ENCODE measurements at regions not wholly inside any gene's neighbourhood (a gene's known extent, or its start where the extent isn't known, plus 50 kb on each side); places are given as distances from the start of the nearest gene placed in this dataset.

DNA sequence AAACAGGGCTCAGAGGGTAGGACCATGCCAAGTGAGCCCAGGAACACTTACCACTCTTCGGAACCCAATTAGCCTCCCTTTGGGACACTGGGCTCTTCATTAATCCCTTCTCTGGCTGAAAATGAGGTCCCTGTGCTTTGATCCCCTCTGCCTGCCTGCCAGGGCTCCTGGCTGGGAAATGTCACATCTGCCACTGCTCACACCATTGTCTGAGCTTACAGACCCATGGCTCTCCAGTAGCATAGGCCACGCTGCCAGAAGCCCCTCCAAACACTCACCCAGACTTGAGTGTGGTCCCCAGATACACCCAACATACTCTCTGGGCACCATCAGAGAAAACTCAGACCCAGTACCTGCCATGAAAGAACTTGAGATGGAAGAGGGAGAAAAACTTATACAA, 287.3 kb downstream of the XXYLT1 start:
- H3K27me3 Mint-ChIP-seq (ENCODE audit: unreplicated experiment) = peaks cover 5% of the 10 kb centered on the region
- TF ChIP-seq, protein P1, sequence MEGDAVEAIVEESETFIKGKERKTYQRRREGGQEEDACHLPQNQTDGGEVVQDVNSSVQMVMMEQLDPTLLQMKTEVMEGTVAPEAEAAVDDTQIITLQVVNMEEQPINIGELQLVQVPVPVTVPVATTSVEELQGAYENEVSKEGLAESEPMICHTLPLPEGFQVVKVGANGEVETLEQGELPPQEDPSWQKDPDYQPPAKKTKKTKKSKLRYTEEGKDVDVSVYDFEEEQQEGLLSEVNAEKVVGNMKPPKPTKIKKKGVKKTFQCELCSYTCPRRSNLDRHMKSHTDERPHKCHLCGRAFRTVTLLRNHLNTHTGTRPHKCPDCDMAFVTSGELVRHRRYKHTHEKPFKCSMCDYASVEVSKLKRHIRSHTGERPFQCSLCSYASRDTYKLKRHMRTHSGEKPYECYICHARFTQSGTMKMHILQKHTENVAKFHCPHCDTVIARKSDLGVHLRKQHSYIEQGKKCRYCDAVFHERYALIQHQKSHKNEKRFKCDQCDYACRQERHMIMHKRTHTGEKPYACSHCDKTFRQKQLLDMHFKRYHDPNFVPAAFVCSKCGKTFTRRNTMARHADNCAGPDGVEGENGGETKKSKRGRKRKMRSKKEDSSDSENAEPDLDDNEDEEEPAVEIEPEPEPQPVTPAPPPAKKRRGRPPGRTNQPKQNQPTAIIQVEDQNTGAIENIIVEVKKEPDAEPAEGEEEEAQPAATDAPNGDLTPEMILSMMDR (IDR thresholded peaks at IDR 0.05; ENCODE audit: unreplicated experiment) = no peak
- DNase-seq (ENCODE audit: low spot score) = no peak

DNA sequence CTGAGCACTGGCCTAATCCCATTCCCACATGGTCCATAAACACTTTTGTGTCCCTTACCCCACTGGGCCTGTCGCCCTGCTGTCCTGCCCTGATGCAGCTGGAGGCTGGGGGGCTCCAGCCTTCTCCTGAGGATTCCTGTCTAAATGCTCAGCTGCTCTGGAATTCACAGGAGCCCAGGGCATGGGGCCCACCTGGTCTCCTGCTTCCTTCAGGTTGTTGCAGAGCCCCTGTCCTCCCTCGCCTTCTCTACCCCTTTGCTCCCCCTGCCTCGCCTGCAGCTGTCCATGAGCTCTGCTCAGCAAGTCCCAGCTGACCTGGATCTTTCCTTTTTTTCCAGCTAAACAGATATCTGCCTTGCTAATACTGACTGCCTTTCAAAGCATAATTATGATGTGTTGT, 286.9 kb downstream of the XXYLT1 start:
- H3K4me3 Mint-ChIP-seq (ENCODE audit: unreplicated experiment) = no peak overlapping the region
- H3K9me3 Mint-ChIP-seq (ENCODE audit: unreplicated experiment) = peaks cover 5% of the 10 kb centered on the region
- H3K27me3 Mint-ChIP-seq (ENCODE audit: unreplicated experiment) = peaks cover 5% of the 10 kb centered on the region

More for the DNA sequence above, 287.3 kb downstream of the XXYLT1 start:
- peaks cover 3% of the 10 kb centered on the region for H3K36me3 Mint-ChIP-seq (ENCODE audit: low read depth, unreplicated experiment)
- H3K4me1 Mint-ChIP-seq (ENCODE audit: unreplicated experiment) = peaks cover 13% of the 10 kb centered on the region
- H3K27ac Mint-ChIP-seq (ENCODE audit: unreplicated experiment) = no peak overlapping the region
- peaks cover 5% of the 10 kb centered on the region for H3K9me3 Mint-ChIP-seq (ENCODE audit: unreplicated experiment)
- H3K4me3 Mint-ChIP-seq (ENCODE audit: unreplicated experiment) = peak overlapping the region; percentile 40

DNA sequence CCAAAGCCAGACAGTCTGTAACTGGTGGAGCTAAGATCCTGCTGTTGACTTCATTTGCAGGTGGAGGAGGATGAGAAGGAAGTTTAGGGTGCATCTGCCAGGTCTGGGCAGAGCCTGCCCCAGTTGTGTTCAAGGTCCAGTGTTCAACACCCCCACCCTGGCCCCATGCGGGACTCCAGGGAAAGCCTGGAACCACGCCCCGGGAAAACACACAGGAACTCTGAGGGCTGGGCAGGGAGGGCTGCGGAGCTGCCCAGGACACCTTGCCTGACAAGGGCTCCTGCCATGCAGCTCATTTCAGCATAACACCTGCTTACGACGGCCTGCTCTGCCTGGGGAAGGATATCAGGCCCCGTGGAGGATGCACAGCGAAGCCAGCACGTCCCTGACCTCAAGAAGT, 286.3 kb downstream of the XXYLT1 start:
- Mint-ChIP-seq H3K4me3 (ENCODE audit: unreplicated experiment) (no peak overlapping the region), H3K27me3 (ENCODE audit: unreplicated experiment) (peaks cover 5% of the 10 kb centered on the region), H3K9me3 (ENCODE audit: unreplicated experiment) (peaks cover 5% of the 10 kb centered on the region), H3K36me3 (ENCODE audit: low read depth, unreplicated experiment) (peaks cover 3% of the 10 kb centered on the region), H3K27ac (ENCODE audit: unreplicated experiment) (no peak overlapping the region), H3K4me1 (ENCODE audit: unreplicated experiment) (peaks cover 13% of the 10 kb centered on the region)
- no peak for DNase-seq (ENCODE audit: low spot score)
- TF ChIP-seq, protein P1 (IDR thresholded peaks at IDR 0.05; ENCODE audit: unreplicated experiment) = no peak

More for the DNA sequence above, 286.9 kb downstream of the XXYLT1 start:
- peaks cover 3% of the 10 kb centered on the region for H3K36me3 Mint-ChIP-seq (ENCODE audit: low read depth, unreplicated experiment)
- no peak for DNase-seq (ENCODE audit: low spot score)
- H3K27ac Mint-ChIP-seq (ENCODE audit: unreplicated experiment) = no peak overlapping the region
- TF ChIP-seq, protein P1 (IDR thresholded peaks at IDR 0.05; ENCODE audit: unreplicated experiment) = no peak
- H3K4me1 Mint-ChIP-seq (ENCODE audit: unreplicated experiment) = peaks cover 13% of the 10 kb centered on the region

DNA sequence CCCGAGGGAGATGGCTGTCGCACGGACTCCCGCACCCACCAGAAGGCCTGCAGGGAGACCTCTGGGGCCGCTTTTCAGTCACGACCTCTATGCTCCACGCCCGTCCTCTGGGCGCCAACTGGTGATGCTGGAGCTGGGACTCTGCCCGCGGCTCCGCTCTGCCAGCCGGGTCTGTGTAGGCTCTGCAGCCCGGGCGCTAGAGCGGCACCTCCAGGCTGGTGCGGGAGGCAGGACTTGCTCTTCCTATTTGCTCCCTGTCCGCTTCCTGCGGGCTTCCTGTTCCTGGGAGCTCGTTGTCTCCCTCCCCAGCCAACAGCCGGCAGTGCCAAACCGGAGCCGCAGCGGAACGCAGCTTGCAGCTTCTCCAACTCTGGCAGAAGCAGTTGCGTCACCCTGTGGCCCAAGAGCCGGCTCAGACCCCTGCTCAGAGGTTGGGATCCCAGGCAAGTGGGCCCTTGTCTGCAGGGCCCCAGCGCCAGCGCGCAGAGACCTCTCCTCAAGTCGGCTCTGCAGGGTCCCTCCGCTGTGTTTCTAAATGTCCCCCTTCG, 285.9 kb downstream of the XXYLT1 start:
- peak; percentile 47 for DNase-seq (ENCODE audit: low spot score)
- TF ChIP-seq, protein P1 (IDR thresholded peaks at IDR 0.05; ENCODE audit: unreplicated experiment) = no peak
- Mint-ChIP-seq H3K27ac (ENCODE audit: unreplicated experiment) (no peak overlapping the region), H3K4me1 (ENCODE audit: unreplicated experiment) (peaks cover 13% of the 10 kb centered on the region), H3K36me3 (ENCODE audit: low read depth, unreplicated experiment) (peaks cover 3% of the 10 kb centered on the region), H3K9me3 (ENCODE audit: unreplicated experiment) (peaks cover 5% of the 10 kb centered on the region), H3K27me3 (ENCODE audit: unreplicated experiment) (peaks cover 5% of the 10 kb centered on the region), H3K4me3 (ENCODE audit: unreplicated experiment) (no peak overlapping the region)

DNA sequence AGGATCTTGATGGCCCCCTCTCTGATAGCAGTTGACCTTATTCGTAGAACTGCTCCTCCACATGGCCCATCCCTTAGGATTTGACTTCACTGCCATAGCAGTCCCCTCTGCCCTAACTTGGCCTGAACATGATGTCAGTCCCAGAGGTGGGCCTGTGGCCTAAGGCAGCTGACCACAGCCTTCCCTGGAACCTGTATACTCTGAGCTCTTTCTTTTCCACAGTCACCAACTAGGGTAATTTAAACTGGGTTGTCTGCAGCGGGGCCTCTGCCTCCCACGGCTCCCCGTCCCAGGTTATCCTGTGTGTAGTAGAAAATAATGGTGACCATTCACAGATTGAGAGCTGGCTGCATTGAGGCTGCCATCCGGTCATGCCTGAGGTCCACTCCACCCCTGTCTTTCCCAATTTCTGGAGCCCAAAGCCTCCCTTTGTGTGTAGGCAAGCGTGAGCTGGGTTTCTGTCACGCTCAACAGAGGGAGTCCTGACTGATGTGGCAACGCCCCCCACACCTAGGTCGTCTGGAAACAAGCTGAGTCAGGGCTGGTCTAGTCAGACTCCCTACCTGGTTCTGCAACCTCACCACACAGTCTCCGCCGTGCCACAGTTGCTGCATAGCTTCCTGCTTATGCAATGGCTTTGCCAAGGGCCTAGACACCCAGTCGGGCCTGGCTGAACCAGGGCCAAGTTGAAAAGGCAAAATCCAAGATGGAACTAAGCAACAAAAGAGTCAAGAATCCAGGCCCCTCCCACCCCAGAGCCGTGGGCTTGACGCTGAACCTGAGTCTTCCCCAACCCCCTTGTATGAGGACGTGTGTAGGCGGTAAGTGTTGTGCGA, 284.5 kb downstream of the XXYLT1 start:
- Mint-ChIP-seq H3K4me1 (ENCODE audit: unreplicated experiment) (peaks cover 13% of the 10 kb centered on the region), H3K9me3 (ENCODE audit: unreplicated experiment) (peaks cover 5% of the 10 kb centered on the region), H3K4me3 (ENCODE audit: unreplicated experiment) (no peak overlapping the region), H3K27ac (ENCODE audit: unreplicated experiment) (no peak overlapping the region), H3K36me3 (ENCODE audit: low read depth, unreplicated experiment) (peaks cover 3% of the 10 kb centered on the region), H3K27me3 (ENCODE audit: unreplicated experiment) (peaks cover 9% of the 10 kb centered on the region)
- DNase-seq (ENCODE audit: low spot score) = no peak
- TF ChIP-seq, protein P1 (IDR thresholded peaks at IDR 0.05; ENCODE audit: unreplicated experiment) = no peak

Measured in endothelial cell (in vitro differentiated cells).